ENCODE measurements at regions not wholly inside any gene's neighbourhood (a gene's known extent, or its start where the extent isn't known, plus 50 kb on each side); places are given as distances from the start of the nearest gene placed in this dataset.
"Not testable (repeated sequence)": the region's sequence is repeated elsewhere in the genome, so short reads cannot be mapped to it uniquely, and the experiment has no call there.

DNA sequence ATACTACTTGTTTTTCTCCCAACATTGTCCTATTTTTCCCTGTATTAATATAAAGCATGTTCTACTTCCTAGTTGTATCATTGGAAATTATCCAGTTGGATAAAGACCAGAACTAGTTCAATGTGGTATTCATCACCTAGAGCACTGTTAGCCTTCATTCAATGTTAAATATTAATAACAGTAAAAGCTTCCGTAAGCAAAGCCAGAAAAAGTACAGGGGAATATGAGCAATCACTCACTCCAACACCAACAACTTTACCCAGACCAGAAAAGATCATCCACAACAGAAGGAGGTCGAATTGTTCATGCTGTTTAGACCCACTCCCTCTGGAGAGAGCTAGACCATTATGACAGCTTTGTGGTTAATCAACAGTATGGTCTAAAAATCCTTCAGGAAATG is 728.4 kb downstream of the MAT2B start:
- WGBS, 2 donors (ENCODE audit: low coverage in 1 of 2) = 14 to 23% methylated on average over 2 of the region's 2 CpGs
- Histone ChIP-seq H3K4me1 (no peaks in the 10 kb centered on the region), H3K4me3 (no peak overlapping the region), H3K27me3 (no peaks in the 10 kb centered on the region), H3K36me3 (no peaks in the 10 kb centered on the region), H3K27ac (no peak overlapping the region), H3K9me3 (no peaks in the 10 kb centered on the region)
- TF ChIP-seq POLR2A (IDR thresholded peaks at IDR 0.05) (no peak), POLR2AphosphoS5 (IDR thresholded peaks at IDR 0.05) (no peak), EP300 (IDR thresholded peaks at IDR 0.05; ENCODE audit: low read depth) (no peak)
- TF ChIP-seq, protein P1, sequence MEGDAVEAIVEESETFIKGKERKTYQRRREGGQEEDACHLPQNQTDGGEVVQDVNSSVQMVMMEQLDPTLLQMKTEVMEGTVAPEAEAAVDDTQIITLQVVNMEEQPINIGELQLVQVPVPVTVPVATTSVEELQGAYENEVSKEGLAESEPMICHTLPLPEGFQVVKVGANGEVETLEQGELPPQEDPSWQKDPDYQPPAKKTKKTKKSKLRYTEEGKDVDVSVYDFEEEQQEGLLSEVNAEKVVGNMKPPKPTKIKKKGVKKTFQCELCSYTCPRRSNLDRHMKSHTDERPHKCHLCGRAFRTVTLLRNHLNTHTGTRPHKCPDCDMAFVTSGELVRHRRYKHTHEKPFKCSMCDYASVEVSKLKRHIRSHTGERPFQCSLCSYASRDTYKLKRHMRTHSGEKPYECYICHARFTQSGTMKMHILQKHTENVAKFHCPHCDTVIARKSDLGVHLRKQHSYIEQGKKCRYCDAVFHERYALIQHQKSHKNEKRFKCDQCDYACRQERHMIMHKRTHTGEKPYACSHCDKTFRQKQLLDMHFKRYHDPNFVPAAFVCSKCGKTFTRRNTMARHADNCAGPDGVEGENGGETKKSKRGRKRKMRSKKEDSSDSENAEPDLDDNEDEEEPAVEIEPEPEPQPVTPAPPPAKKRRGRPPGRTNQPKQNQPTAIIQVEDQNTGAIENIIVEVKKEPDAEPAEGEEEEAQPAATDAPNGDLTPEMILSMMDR (IDR thresholded peaks at IDR 0.05) = no peak
- intact Hi-C loops (cut with DNase I; ENCODE audit: low total_unique reads) (no loop called here), in situ Hi-C loops (cut with MboI; ENCODE audit: low pct_ligation_motif_present in 1 of 4, low pct_unique_long_range_greater_than_20kb in 1 of 4, low sequenced_read_pairs in 3 of 4) (no loop called here)
- no peak for DNase-seq

- Histone ChIP-seq H3K9me3 (no peaks in the 10 kb centered on the region), H3K4me1 (no peaks in the 10 kb centered on the region), H3K27me3 (no peaks in the 10 kb centered on the region), H3K4me3 (no peak overlapping the region), H3K36me3 (no peaks in the 10 kb centered on the region), H3K27ac (no peak overlapping the region)
- in situ Hi-C loops (cut with MboI; ENCODE audit: low pct_ligation_motif_present in 1 of 4, low pct_unique_long_range_greater_than_20kb in 1 of 4, low sequenced_read_pairs in 3 of 4) = no loop called here
- intact Hi-C loops (cut with DNase I; ENCODE audit: low total_unique reads) = no loop called here
- DNase-seq = no peak
- TF ChIP-seq POLR2A (IDR thresholded peaks at IDR 0.05) = no peak
- TF ChIP-seq POLR2AphosphoS5 (IDR thresholded peaks at IDR 0.05) = no peak
These were observed 728.9 kb downstream of the MAT2B start for GRCh38 chr5:164234321-164234720.

GRCh38 chr5:164235300-164235891 is 730.0 kb downstream of the MAT2B start:
- Histone ChIP-seq H3K4me3 (no peak overlapping the region), H3K27ac (no peak overlapping the region), H3K36me3 (no peaks in the 10 kb centered on the region), H3K27me3 (no peaks in the 10 kb centered on the region), H3K4me1 (no peaks in the 10 kb centered on the region), H3K9me3 (no peaks in the 10 kb centered on the region)
- TF ChIP-seq POLR2AphosphoS5 (IDR thresholded peaks at IDR 0.05) (no peak), EP300 (IDR thresholded peaks at IDR 0.05; ENCODE audit: low read depth) (no peak), POLR2A (IDR thresholded peaks at IDR 0.05) (no peak)
- TF ChIP-seq, protein P1 (IDR thresholded peaks at IDR 0.05) = no peak
- intact Hi-C loops (cut with DNase I; ENCODE audit: low total_unique reads) (no loop called here), in situ Hi-C loops (cut with MboI; ENCODE audit: low pct_ligation_motif_present in 1 of 4, low pct_unique_long_range_greater_than_20kb in 1 of 4, low sequenced_read_pairs in 3 of 4) (no loop called here)
- 60 to 67% methylated on average over 2 to 3 of the region's 3 CpGs for WGBS, 2 donors (ENCODE audit: low coverage in 1 of 2)
- no peak for DNase-seq

GRCh38 chr5:164237486-164237885 is 732.1 kb downstream of the MAT2B start:
- H3K9me3 ChIP-seq = no peaks in the 10 kb centered on the region
- no peak overlapping the region for H3K4me3 ChIP-seq
- in situ Hi-C loops (cut with MboI; ENCODE audit: low pct_ligation_motif_present in 1 of 4, low pct_unique_long_range_greater_than_20kb in 1 of 4, low sequenced_read_pairs in 3 of 4) = no loop called here
- no peaks in the 10 kb centered on the region for H3K4me1 ChIP-seq
- no peaks in the 10 kb centered on the region for H3K27me3 ChIP-seq
- TF ChIP-seq, protein P1 (IDR thresholded peaks at IDR 0.05) = no peak
- no peak for TF ChIP-seq EP300 (IDR thresholded peaks at IDR 0.05; ENCODE audit: low read depth)
- intact Hi-C loops (cut with DNase I; ENCODE audit: low total_unique reads) = no loop called here
- no peaks in the 10 kb centered on the region for H3K36me3 ChIP-seq
- DNase-seq = no peak
- no peak overlapping the region for H3K27ac ChIP-seq

- H3K27me3 ChIP-seq; intact Hi-C loops (cut with DNase I; ENCODE audit: low total_unique reads); H3K9me3 ChIP-seq; H3K4me1 ChIP-seq; in situ Hi-C loops (cut with MboI; ENCODE audit: low pct_ligation_motif_present in 1 of 4, low pct_unique_long_range_greater_than_20kb in 1 of 4, low sequenced_read_pairs in 3 of 4); H3K4me3 ChIP-seq; H3K36me3 ChIP-seq; DNase-seq; H3K27ac ChIP-seq: not testable (repeated sequence)
These were observed 746.4 kb downstream of the MAT2B start for GRCh38 chr5:164251781-164252180.

All from transverse colon (tissue), 4 donors.